Smooth muscle cell (in vitro differentiated cells): ENCODE measurements at regions not wholly inside any gene's neighbourhood (a gene's known extent, or its start where the extent isn't known, plus 50 kb on each side); places are given as distances from the start of the nearest gene placed in this dataset.

Experiments used
- DNase-seq: peaks from one replicate; lab custom pipeline; 2025; ENCODE audit not compliant: unreplicated experiment; lab: John Stamatoyannopoulos, UW
- H2AFZ ChIP-seq: fragments of 200-600 bp; sonication (generic); 2 replicates; pipeline ENCODE4 v1.6.0; 2016; ENCODE audit warnings: antibody characterized with exemption, low read depth, mild to moderate bottlenecking
- H3F3A ChIP-seq: fragments of 200-600 bp; sonication (generic); 2 replicates; pipeline ENCODE4 v1.6.0; 2017; ENCODE audit warnings: antibody characterized with exemption, low read depth
- H3K27ac ChIP-seq: fragments of 200-600 bp; sonication (generic); 2 replicates; pipeline ENCODE4 v1.5.1; 2016; ENCODE audit warnings: low read depth, mild to moderate bottlenecking
- H3K27me3 ChIP-seq: fragments of 200-600 bp; sonication (generic); 2 replicates; pipeline ENCODE4 v1.6.1; 2016; ENCODE audit warnings: low read depth, mild to moderate bottlenecking
- H3K36me3 ChIP-seq: fragments of 200-600 bp; sonication (generic); 2 replicates; pipeline ENCODE4 v1.5.1; 2016; ENCODE audit warnings: low read depth
- H3K4me1 ChIP-seq: fragments of 200-600 bp; sonication (generic); 2 replicates; pipeline ENCODE4 v1.5.1; 2016; ENCODE audit warnings: low read depth
- H3K4me2 ChIP-seq: fragments of 200-600 bp; sonication (generic); 2 replicates; pipeline ENCODE4 v1.6.0; 2016; ENCODE audit warnings: mild to moderate bottlenecking
- H3K4me3 ChIP-seq: fragments of 200-600 bp; sonication (generic); 2 replicates; pipeline ENCODE4 v1.5.1; 2016; ENCODE audit warnings: mild to moderate bottlenecking
- H3K79me2 ChIP-seq: fragments of 200-600 bp; sonication (generic); 2 replicates; pipeline ENCODE4 v1.6.0; 2016; ENCODE audit warnings: low read depth, mild to moderate bottlenecking
- H3K9ac ChIP-seq: fragments of 200-600 bp; sonication (generic); 2 replicates; pipeline ENCODE4 v1.6.0; 2016; ENCODE audit warnings: low read depth
- H3K9me3 ChIP-seq: fragments of 200-600 bp; sonication (generic); replicated peaks from 2 replicates; pipeline ENCODE4 v1.5.1; 2016; ENCODE audit warnings: low read depth
- H4K20me1 ChIP-seq: fragments of 200-600 bp; sonication (generic); 2 replicates; pipeline ENCODE4 v1.6.0; 2016; ENCODE audit warnings: low read depth
- CTCF ChIP-seq: fragments of 200-600 bp; sonication (generic); IDR thresholded peaks from 2 replicates; pipeline ENCODE4 v1.5.1; 2017; ENCODE audit warnings: borderline replicate concordance, mild to moderate bottlenecking, antibody characterized with exemption; ENCODE audit not compliant: insufficient read depth, poor library complexity, severe bottlenecking
- WGBS: methylation state at CpG from one replicate; pipeline ENCODE4 v1.1.7; 2016; ENCODE audit warnings: low lambda C conversion rate; 5-methylcytosine and 5-hydroxymethylcytosine counted together

DNA sequence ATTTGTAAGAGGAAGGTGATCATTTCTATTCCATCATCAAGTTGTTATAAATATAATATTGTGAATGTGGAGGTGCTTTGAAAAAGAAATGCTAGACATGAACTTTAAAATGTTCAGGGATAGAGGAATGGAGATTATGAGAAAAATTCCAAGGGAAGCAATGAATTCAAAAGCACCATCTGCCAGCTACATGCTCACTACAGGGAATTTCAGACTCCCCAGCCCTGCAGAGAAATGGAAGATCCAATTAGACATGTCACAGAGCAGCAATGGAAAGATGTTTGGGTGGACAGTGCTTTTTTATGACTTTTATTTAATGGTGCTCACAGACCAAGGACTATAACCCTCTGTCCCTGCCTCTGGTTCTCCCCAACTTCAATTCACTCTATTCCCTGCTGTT lies 209.7 kb downstream of the ESM1 start:
- H3K9ac ChIP-seq = no peak overlapping the region
- no peaks in the 10 kb centered on the region for H3F3A ChIP-seq
- H3K27me3 ChIP-seq = no peaks in the 10 kb centered on the region
- H3K9me3 ChIP-seq = no peaks in the 10 kb centered on the region
- H3K79me2 ChIP-seq = no peaks in the 10 kb centered on the region
- DNase-seq = no peak
- H3K4me3 ChIP-seq = no peak overlapping the region
- H4K20me1 ChIP-seq = no peaks in the 10 kb centered on the region
- no peaks in the 10 kb centered on the region for H3K36me3 ChIP-seq
- no peaks in the 10 kb centered on the region for H3K4me1 ChIP-seq
- H3K27ac ChIP-seq = no peak overlapping the region
- TF ChIP-seq CTCF = no peak
- no peak overlapping the region for H3K4me2 ChIP-seq
- no peak overlapping the region for H2AFZ ChIP-seq

DNA sequence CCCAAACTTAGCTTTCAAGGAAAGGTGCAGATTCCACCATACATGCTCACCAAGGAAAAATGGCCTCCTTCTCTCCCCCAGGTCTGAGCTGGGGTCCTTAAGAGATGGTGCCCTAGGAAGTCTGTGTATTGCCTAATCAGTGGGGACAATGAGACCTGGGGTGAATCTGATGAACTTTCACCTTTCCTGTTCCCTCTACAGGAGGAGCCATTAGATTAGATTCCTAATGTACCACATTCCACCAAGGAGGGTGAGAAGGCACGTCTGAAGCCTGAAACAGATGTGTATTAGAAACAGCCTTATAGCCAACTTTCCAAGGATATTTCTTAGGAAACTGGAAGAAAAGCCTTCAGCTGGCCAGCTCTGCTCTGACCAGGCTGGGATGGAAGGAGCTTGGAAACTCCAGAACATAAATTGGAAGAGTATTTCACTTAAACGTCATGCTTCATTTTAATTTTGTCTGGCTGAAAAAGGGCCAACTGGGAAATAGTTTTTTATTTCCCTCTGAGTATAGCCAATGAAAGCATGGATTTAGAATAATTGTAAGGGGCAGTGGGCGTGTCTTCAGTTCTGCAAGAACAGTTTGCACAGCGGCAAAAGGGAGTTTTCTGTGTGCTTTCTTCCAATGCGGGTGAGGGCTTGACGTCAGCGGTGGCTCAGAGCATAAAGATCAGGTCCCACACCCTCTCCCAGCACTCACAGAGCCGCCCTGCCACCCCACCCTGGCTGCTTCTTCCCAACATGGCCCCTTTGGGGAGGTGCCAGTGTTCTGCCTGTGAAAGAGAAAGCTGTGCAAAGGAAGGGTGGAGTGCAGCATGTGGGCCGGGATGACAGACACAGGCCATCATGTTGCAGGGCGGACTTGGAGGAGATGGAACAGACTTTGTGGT lies 210.9 kb downstream of the ESM1 start:
- H3F3A ChIP-seq = no peaks in the 10 kb centered on the region
- no peaks in the 10 kb centered on the region for H4K20me1 ChIP-seq
- H3K9me3 ChIP-seq = no peaks in the 10 kb centered on the region
- no peak for TF ChIP-seq CTCF
- H3K27me3 ChIP-seq = no peaks in the 10 kb centered on the region
- 93% methylated on average over 10 of the region's 10 CpGs for WGBS
- H3K36me3 ChIP-seq = no peaks in the 10 kb centered on the region
- no peak for DNase-seq
- no peak overlapping the region for H3K27ac ChIP-seq
- no peak overlapping the region for H2AFZ ChIP-seq
- H3K4me1 ChIP-seq = no peaks in the 10 kb centered on the region
- no peaks in the 10 kb centered on the region for H3K79me2 ChIP-seq
- H3K4me2 ChIP-seq = no peak overlapping the region
- H3K4me3 ChIP-seq = no peak overlapping the region
- H3K9ac ChIP-seq = no peak overlapping the region

GRCh38 chr5:54772684-54773083 lies 212.7 kb downstream of the ESM1 start:
- Histone ChIP-seq H3K27ac (no peak overlapping the region), H4K20me1 (no peaks in the 10 kb centered on the region), H3K9ac (no peak overlapping the region), H3K4me3 (no peak overlapping the region), H3F3A (no peaks in the 10 kb centered on the region), H3K4me1 (no peaks in the 10 kb centered on the region), H3K4me2 (no peak overlapping the region), H3K36me3 (no peaks in the 10 kb centered on the region), H2AFZ (no peak overlapping the region), H3K9me3 (no peaks in the 10 kb centered on the region), H3K27me3 (no peaks in the 10 kb centered on the region), H3K79me2 (no peaks in the 10 kb centered on the region)
- no peak for TF ChIP-seq CTCF
- WGBS = 99% methylated on average over 2 of the region's 2 CpGs
- no peak for DNase-seq

DNA sequence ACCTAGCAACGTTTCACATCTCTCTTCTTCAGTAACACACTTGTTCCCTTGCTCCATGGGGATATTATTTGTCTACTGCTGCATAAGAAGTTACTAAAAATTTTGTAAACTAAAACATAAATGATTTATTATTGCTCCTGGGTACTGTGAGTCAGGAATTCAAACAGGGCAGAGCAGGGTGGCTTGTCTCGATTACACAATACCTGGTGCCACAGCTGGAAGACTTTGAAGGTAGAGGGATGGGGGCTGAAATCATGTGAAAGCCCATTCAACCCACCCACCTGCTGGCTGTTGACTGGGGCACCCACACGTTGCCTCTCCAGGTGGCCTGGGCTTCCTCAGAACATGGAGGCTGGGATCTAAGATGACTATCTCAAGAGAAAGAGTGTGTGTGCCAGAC lies 213.2 kb downstream of the ESM1 start:
- H3K27me3 ChIP-seq = no peaks in the 10 kb centered on the region
- 90% methylated on average over 3 of the region's 3 CpGs for WGBS

More for the DNA sequence above, 213.2 kb downstream of the ESM1 start:
- Histone ChIP-seq H3F3A (no peaks in the 10 kb centered on the region), H3K27ac (no peak overlapping the region), H3K4me2 (no peak overlapping the region), H3K79me2 (no peaks in the 10 kb centered on the region), H3K4me3 (no peak overlapping the region), H3K9ac (no peak overlapping the region), H2AFZ (no peak overlapping the region), H3K36me3 (no peaks in the 10 kb centered on the region), H3K4me1 (no peaks in the 10 kb centered on the region), H4K20me1 (no peaks in the 10 kb centered on the region), H3K9me3 (no peaks in the 10 kb centered on the region)
- TF ChIP-seq CTCF = no peak
- no peak for DNase-seq
